Ascending aorta (tissue), 2 donors: ENCODE measurements at regions not wholly inside any gene's neighbourhood (a gene's known extent, or its start where the extent isn't known, plus 50 kb on each side); places are given as distances from the start of the nearest gene placed in this dataset.

Experiments used
- DNase-seq, 2 donors: peaks; one replicate each; pipeline ENCODE4 v3.0.0-alpha.2; 2019; ENCODE audit warnings: low spot score in 2 of 2
- H3K27ac ChIP-seq, 2 donors: fragments of 200-600 bp; sonication (generic); one replicate each; pipeline ENCODE4 v1.5.1; 2016 to 2017; ENCODE audit warnings: mild to moderate bottlenecking in 1 of 2
- H3K27me3 ChIP-seq: fragments of 200-600 bp; sonication (generic); one replicate; pipeline ENCODE4 v1.5.1; 2017
- H3K36me3 ChIP-seq, 2 donors: fragments of 200-600 bp; sonication (generic); one replicate each; pipeline ENCODE4 v1.5.1; 2016
- H3K4me1 ChIP-seq, 2 donors: fragments of 200-600 bp; sonication (generic); one replicate each; pipeline ENCODE4 v1.5.1; 2016 to 2017; ENCODE audit warnings: mild to moderate bottlenecking in 1 of 2
- H3K4me3 ChIP-seq, 2 donors: fragments of 200-600 bp; sonication (generic); one replicate each; pipeline ENCODE4 v1.5.1; 2016 to 2017; ENCODE audit warnings: mild to moderate bottlenecking in 1 of 2
- H3K9me3 ChIP-seq, 2 donors: fragments of 200-600 bp; sonication (generic); one replicate each; pipeline ENCODE4 v1.5.1; 2016
- intact Hi-C: fragments of 100-400 bp; cut with DNase I; formaldehyde crosslinking; loops from one replicate; pipeline ENCODE4 v1.15.1; 2023
- TF ChIP-seq, protein P1 (sequence below), 3 experiments: fragments of 200-600 bp in 2 of 3; fragments of 450-650 bp in 1 of 3; sonication (generic) in 2 of 3; IDR thresholded peaks; one replicate each; pipeline ENCODE4 v1.5.1; 2016 to 2019; ENCODE audit warnings: antibody characterized with exemption in 3 of 3, mild to moderate bottlenecking in 1 of 3, moderate library complexity in 1 of 3

DNA sequence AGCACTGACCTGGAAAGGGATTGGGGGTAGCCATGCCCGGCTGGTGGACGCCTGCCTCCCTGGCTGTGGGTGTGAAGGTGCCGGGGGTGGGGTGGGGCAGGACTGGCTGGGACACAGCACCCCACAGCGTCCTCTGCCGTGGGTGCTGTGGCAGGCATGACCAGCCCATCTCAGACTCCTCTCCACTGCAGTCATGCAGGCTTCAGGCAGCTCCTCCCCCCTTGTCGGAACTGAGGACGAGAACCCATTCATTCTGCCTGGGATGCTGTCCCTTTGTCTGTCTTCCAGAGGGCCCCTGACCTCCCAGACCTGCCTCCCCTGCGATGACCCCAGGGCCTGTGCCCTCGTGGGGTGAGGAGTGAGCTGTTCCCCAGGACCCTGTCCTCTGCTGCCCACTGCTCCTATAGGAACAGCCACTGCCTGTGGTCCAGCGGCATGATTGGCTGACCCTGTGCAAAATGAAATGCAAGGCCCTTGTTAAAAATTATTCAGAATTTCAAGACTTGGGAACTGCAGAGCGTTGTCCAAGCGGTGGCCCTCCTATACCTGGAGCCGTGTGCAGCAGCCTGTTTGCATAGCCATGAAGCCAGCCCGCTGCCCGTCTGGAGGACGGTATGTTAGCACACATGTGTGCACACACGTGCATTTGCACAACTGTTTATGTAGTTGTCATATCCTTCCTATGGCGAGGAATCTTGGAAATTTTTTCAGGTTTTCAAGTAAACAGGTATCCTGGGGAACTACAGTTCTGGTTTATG, 1122.3 kb downstream of the BRD1 start:
- Histone ChIP-seq H3K27ac (no peak overlapping the region), H3K4me3 (no peak overlapping the region), H3K27me3 (no peaks in the 10 kb centered on the region), H3K9me3 (peaks cover 0 to 1% of the 10 kb centered on the region in 2 donors), H3K36me3 (peaks cover 0 to 13% of the 10 kb centered on the region in 2 donors), H3K4me1 (no peaks in the 10 kb centered on the region)
- no peak for DNase-seq
- TF ChIP-seq, protein P1, sequence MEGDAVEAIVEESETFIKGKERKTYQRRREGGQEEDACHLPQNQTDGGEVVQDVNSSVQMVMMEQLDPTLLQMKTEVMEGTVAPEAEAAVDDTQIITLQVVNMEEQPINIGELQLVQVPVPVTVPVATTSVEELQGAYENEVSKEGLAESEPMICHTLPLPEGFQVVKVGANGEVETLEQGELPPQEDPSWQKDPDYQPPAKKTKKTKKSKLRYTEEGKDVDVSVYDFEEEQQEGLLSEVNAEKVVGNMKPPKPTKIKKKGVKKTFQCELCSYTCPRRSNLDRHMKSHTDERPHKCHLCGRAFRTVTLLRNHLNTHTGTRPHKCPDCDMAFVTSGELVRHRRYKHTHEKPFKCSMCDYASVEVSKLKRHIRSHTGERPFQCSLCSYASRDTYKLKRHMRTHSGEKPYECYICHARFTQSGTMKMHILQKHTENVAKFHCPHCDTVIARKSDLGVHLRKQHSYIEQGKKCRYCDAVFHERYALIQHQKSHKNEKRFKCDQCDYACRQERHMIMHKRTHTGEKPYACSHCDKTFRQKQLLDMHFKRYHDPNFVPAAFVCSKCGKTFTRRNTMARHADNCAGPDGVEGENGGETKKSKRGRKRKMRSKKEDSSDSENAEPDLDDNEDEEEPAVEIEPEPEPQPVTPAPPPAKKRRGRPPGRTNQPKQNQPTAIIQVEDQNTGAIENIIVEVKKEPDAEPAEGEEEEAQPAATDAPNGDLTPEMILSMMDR (IDR thresholded peaks at IDR 0.05): no peak
- intact Hi-C loops: no loop called here

DNA sequence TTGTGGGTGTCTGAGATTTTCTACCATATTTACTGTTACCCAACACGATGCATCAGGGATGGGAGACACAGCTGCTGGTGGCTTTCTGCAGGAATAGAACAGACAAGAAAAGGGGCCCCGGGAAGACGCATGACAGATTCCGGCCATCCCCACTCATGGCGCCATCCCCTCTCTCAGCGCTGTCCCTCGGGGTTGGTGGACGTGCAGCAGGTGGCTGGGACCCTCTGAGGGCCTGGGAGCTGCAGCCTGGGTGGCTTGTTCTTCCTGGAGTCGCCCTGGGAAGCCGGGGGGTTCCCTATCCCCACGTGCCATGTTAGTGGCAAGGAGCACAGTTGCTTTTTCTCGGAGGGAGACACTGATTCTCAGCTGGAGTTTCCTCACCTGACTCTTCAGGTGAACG, 1123.3 kb downstream of the BRD1 start:
- H3K4me3 ChIP-seq: no peak overlapping the region
- TF ChIP-seq, protein P1 (IDR thresholded peaks at IDR 0.05): no peak
- no peak for DNase-seq

DNA sequence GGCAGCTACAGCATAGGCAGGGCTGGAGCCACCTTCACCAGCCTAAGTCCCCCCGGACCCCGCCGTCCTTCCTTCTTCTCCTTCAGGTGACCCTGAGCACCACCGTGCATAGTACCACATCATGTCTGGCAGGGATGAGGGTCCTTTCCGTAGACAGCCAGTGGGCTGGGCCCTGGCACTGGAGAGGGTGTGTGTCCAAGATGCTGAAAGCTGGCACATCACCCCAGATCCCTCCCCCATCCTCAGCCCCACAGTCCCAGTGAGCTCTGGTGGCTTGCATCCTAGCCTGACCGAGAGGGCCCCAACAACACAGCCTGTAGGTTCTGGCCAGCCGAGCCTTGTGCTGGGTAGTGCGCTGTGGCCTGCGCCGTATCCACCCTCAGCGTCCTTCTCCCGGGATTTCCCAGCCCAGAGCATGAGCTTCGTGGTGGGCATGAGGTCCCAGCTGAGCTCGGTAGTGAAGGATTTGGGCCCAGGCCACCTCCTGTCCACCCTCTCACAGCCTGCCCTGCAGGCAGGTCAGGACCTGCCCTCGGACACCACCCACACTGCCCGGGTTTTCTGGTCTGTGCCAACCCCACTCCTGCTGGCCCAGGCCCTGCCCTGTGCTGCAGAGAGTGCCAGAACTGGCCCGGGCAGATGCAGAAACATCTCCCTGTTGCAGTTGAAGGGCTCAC, 1124.3 kb downstream of the BRD1 start:
- Histone ChIP-seq H3K27me3 (no peaks in the 10 kb centered on the region), H3K36me3 (peaks cover 0 to 8% of the 10 kb centered on the region in 2 donors), H3K4me1 (no peaks in the 10 kb centered on the region), H3K9me3 (no peaks in the 10 kb centered on the region), H3K27ac (no peak overlapping the region), H3K4me3 (no peak overlapping the region)
- TF ChIP-seq, protein P1 (IDR thresholded peaks at IDR 0.05): no peak
- no peak for DNase-seq
- intact Hi-C loops: no loop called here

More for the DNA sequence above, 1123.3 kb downstream of the BRD1 start:
- Histone ChIP-seq H3K9me3 (no peaks in the 10 kb centered on the region), H3K27me3 (no peaks in the 10 kb centered on the region), H3K4me1 (no peaks in the 10 kb centered on the region), H3K27ac (no peak overlapping the region), H3K36me3 (peaks cover 0 to 13% of the 10 kb centered on the region in 2 donors)
- intact Hi-C loops: no loop called here

DNA sequence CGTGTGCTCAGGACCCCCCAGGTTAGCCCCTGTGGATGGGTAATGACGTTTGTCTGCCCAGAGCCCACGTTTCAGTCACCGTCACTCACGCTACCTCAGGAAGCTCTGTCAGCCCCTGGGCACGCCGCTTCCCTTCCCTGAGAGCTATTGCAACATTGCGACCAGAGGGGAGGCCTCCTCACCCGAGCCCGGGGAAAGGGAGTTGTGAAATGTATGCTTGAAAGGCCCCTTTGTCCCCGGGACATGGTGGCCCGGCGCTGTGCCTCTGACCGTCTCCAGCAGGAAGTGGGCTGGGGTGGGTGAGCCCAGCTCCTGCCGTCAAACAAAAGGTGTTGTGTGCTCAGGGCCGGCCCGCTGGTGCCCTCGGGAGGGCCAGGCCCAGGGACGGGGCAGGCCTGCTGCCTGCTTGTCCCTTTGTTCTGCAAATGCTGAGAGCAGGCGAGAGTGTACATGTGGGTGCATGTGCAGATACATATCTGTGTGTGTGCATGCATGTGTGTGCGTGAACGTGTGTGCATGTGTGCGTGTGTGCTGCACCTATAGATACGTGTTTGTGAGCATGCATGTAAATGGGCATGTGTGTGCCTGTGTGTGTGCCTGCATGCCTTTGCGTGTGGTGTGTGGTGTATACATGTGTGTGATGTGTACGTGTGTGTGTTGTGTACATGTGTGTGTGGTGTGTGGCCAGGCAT, 1125.0 kb downstream of the BRD1 start:
- DNase-seq: no peak
- intact Hi-C loops: no loop called here
- H3K4me1 ChIP-seq: no peaks in the 10 kb centered on the region
- no peak overlapping the region for H3K27ac ChIP-seq
- H3K4me3 ChIP-seq: no peak overlapping the region
- H3K36me3 ChIP-seq: peaks cover 0 to 3% of the 10 kb centered on the region in 2 donors
- TF ChIP-seq, protein P1 (IDR thresholded peaks at IDR 0.05): no peak
- no peaks in the 10 kb centered on the region for H3K27me3 ChIP-seq
- no peaks in the 10 kb centered on the region for H3K9me3 ChIP-seq

DNA sequence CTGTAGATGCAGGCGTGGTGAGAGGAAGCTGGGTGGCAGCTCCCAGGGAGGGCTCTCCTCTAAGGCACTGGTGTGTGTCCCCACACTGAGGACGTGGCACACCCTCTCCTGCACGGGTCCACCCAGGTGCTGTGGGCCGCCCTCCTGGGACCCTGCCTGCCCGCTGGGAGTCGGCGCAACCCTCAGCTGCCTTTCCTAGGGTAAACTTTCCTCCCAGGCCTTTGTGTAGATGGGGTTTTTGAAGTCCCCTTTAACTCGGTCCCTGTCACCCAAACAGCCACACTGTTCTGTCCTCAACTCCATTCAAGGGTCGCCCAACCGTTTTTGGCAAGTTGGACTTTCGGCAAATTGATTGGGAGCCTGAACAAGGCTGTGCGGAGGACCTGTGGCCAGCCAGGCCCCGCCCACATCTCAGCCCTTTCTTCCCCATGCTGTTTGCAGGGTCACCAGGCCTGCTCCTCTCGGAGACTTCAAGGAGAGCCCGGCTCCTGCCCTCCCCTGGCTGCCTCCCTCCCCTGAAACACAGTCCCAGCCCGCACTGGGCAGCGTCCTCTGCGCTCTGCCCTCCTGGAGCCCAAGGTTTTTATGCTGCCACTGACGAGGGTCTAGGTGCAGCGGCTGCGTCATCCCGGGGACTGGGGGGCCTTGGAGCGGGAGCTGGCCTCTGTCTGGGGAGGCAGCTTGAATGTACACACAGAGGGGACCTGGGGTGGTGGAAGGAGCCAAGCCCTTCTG, 1126.2 kb downstream of the BRD1 start:
- no peak overlapping the region for H3K27ac ChIP-seq
- no peaks in the 10 kb centered on the region for H3K36me3 ChIP-seq
- TF ChIP-seq, protein P1 (IDR thresholded peaks at IDR 0.05): no peak
- no peaks in the 10 kb centered on the region for H3K9me3 ChIP-seq
- DNase-seq: no peak
- intact Hi-C loops: no loop called here
- no peaks in the 10 kb centered on the region for H3K4me1 ChIP-seq
- H3K27me3 ChIP-seq: no peaks in the 10 kb centered on the region
- H3K4me3 ChIP-seq: no peak overlapping the region
